ENCODE measurements at regions not wholly inside any gene's neighbourhood (a gene's known extent, or its start where the extent isn't known, plus 50 kb on each side); places are given as distances from the start of the nearest gene placed in this dataset.

- DNase-seq = no peak
These were observed 467.7 kb upstream of the ZFHX3 start for GRCh38 chr16:73515616-73516015.

GRCh38 chr16:73510852-73511251 lies 462.9 kb upstream of the ZFHX3 start:
- no peak for DNase-seq

- no peak for DNase-seq
These were observed 458.7 kb upstream of the ZFHX3 start for GRCh38 chr16:73506568-73507056.

- no peak for DNase-seq
These were observed 457.6 kb upstream of the ZFHX3 start for GRCh38 chr16:73505577-73505976.

DNA sequence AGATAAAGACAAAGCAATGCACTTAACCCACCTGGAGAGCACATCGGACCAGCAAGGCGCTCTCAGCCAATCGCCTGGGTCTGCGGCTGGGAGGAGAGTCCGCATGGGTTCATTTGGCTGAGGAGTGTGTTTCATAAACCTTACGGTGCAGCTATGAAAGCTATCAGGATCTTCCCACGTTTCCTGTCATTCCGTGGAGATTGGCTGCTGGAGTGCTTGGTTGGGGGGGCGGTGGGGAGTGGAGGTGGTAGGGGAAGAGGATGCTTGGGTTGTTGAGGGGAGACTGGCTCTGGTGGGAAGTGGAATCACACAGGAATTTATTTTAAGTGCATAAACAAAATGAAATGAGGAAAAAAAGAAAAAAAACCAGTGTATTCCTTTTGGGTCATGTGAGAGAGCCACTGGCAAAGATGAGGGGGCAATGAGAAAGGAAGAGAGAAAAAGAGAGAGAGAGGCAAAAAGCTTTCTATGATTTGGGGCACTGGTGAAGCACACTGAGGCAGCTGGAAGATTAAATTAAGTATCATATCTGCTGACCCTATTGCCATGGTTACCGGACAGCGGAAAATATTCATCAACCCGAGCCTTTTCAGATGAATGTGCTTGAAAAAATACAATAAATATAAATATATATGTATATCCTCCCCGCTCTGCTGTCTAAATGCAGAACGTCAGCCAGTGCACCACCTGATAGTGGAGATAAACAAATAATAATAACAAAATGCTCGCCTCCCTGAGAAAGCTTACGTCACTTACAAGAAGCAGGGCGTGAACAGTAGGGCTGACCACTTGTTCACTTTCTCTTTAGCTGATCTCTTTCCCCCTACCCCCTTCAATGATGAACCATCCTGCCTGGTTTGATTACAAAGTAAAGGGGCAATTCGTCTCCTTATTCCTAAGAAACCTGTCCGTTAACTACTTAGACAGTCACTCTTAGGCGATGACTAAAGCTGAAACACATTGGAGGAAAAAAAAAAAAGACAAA lies 457.0 kb upstream of the ZFHX3 start:
- DNase-seq = no peak

DNA sequence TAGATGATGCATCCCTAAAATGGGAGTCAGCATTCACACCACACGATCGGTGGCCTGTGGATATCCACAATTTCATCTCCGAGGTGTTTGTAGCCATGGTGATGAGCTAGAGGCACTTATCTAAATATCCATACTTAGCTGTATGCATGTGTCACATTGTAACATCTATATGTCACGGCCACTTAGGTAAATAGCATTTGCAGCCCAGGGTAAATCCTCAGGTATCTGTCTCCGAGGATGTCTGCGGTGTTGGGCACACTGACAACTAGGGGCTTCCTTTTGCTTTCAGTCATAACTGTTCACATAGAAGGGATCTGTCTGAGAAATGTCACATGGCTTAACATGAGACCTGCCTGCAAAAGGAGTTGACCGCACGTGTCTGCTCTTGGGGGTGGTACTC lies 455.2 kb upstream of the ZFHX3 start:
- no peak for DNase-seq

DNA sequence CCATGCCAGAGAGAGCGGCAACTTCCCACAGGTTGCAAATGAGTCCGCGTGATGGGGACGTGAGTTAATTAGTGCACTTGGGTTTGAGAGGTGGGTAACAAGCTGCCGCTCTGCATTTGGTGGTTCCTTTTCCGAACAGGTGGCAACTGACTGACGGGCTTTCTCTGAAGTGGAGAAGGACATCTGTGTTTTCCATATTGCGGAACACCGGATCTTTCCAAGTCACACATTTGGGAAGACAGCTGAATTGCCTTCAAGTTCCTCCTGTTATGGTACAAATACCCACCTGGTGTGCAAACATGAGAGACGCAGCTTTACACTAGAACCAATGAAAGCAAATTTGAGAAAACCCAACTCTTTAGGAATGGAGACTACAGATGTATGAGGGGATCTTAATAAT lies 451.3 kb upstream of the ZFHX3 start:
- DNase-seq = no peak

DNA sequence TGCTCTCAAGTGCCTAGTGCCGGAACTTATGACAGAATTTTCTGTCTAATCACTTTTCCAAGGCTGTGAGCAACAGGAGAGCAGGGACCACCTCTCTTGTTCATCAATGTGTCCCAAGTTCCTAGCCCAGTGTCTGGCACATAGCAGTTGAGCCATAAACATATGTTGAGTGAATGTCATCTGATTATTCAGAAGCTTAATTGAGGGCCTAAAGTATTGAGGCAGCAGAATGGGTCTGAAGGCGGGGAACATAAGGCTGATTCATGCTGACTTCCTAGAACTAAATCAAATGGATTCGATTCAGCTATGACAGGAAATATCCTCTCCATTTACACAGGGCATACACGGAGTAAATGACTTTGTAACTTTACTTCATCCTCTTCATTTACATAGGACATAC lies 438.0 kb upstream of the ZFHX3 start:
- no peak for DNase-seq

DNA sequence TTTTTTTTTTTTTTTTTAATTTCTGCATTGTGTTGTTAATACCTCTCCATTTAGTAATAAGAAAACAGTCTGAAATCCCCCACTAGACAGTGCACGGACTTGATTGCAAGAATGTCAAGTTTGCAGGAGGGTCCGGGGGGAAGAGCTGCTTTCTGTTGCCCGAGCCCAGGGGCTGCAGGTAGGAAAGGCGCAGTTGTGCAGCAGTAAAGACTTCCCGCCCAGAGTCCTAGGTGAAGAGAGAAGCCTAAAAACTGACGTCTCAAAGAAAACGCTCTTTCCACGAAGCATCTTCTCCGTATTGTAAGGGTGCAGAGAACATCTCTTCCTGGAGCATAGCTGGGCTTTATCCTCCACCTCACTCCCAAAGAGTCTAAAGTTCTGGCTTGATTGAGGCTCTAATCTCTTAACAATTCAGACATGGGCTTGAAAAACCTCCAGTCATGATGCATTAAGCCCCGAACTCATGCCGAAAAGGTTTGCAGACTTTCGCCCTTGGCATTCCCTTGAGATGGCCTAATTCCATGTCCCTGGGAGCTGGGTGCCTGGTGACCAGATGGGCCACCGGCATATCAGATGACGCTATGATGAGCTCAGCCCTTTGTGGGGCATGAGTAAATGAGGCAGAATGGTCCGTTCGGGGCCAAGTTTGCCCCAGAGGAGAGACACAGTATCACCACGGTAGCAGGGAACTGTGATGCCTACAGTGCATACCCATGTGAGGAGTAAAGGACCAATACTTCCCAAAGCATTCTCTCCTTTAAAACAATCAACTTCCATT lies 436.2 kb upstream of the ZFHX3 start:
- DNase-seq = peak; percentile 34

DNA sequence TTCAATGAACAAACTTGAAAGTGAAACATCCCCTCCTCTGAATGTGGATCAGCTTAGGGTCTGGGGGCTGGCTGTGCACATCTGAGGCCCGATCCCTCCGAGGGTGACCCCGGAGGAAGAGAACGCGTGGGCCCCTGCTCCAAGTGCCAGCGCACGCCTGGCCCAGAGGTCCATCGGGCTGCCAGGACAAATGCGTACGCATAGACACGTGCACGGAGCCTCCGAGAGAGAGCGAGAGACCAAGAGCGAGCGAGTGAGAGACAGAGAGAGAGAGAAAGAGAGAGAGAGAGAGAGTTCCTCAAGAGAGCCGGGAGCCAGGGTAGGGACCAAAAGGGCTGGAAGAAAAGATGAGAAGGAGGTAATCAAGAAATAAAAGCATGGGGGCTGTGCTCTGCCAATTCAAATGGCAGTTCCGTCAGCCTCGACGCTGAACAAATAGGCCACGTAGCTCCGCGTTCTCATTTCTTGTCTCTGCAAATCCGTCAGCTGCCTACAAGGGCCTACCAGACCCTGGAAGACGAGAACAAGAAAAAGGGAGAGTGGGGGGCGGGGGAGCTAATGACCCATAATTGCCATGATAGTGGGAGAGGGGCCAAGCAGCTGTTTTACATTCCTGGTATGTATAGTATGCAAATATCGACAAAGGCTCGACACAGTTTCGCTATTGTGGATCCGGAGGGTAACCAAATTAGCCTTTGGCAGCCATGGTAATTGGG lies 435.3 kb upstream of the ZFHX3 start:
- no peak for DNase-seq

- no peak for DNase-seq
These were observed 434.4 kb upstream of the ZFHX3 start for GRCh38 chr16:73482310-73482709.

DNA sequence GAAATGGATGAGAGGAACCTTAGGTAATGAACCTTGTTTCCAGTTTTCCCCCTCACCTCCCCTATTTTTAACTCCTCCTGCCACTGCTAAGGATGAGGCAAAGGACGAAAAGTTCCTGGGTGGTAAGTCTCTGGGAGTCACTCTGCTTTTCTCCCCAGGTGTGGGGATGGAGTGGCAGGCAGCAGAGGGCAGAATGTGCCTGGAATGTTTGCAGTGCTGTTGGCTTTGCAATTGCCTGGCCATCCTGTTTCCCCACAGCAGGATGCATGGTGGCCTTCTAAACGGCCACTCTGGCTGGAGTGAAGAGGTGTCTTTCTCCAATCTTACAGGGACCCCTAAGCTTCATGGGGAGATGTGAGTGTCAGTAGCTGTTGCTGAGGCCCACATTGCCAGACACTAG lies 432.5 kb upstream of the ZFHX3 start:
- no peak for DNase-seq

GRCh38 chr16:73473713-73474112 lies 425.8 kb upstream of the ZFHX3 start:
- DNase-seq = no peak

DNA sequence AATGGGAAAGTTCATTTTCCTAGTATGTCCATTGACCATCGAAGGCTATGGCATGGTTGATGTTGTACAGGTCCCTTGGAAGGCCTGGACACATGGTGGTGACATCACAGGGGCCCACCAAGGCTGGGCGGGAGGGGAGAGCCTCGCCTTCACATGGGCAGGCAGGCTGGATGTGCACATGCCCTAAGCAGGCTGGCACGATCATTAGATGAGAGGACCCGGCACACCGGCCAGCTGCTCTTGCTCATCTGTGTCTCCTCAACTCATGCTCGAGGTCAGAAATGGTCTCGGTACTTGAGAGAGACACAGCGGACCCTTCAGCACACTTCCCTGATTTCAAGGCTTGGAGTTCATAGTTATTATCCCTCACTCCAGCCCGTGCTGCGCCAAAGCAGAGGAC lies 416.9 kb upstream of the ZFHX3 start:
- no peak for DNase-seq

- DNase-seq = no peak
These were observed 411.7 kb upstream of the ZFHX3 start for GRCh38 chr16:73459586-73459985.

- no peak for DNase-seq
These were observed 409.9 kb upstream of the ZFHX3 start for GRCh38 chr16:73457851-73458250.

DNA sequence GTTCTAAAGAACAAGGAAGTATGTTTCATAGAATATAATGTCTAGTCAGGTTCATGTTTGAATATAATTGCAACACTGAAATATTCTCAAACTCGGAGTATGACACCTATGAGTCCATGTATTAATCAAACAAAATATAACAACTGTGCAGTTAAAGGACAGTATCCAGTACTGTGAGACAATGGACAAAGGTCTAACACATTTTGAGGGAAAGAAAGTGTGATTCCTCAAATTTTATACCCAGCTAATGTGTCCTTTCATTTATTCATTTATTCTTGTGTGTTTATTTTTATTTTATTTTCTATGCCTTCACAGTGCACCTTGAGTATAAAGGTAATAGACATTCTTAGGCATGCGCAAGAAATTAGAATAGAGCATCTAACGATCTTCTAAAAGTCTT lies 401.0 kb upstream of the ZFHX3 start:
- no peak for DNase-seq

GRCh38 chr16:73447846-73448245 lies 399.9 kb upstream of the ZFHX3 start:
- no peak for DNase-seq

GRCh38 chr16:73434621-73435020 lies 386.7 kb upstream of the ZFHX3 start:
- DNase-seq = no peak

GRCh38 chr16:73433731-73434307 lies 385.9 kb upstream of the ZFHX3 start:
- no peak for DNase-seq

GRCh38 chr16:73432850-73433730 lies 385.2 kb upstream of the ZFHX3 start:
- no peak for DNase-seq

GRCh38 chr16:73430138-73430537 lies 382.2 kb upstream of the ZFHX3 start:
- DNase-seq = no peak
